Activated CD4-positive, CD25-positive, alpha-beta regulatory T cell treated with anti-CD3 and anti-CD28 coated beads, Interleukin-2, amount 50 U/mL, for 72 hours (primary cell): ENCODE measurements at regions not wholly inside any gene's neighbourhood (a gene's known extent, or its start where the extent isn't known, plus 50 kb on each side); places are given as distances from the start of the nearest gene placed in this dataset.
"Not testable (repeated sequence)": the region's sequence is repeated elsewhere in the genome, so short reads cannot be mapped to it uniquely, and the experiment has no call there.

Source experiments
- DNase-seq: peaks from one replicate; pipeline ENCODE4 v3.0.0; 2021

GRCh38 chr14:65975865-65976264 is 510.3 kb upstream of the CCDC196 start:
- no peak for DNase-seq

- no peak for DNase-seq
Measured at GRCh38 chr14:65976761-65977404, 509.3 kb upstream of the CCDC196 start.

GRCh38 chr14:65981192-65981843 is 504.9 kb upstream of the CCDC196 start:
- no peak for DNase-seq

- DNase-seq, result no peak
Measured at GRCh38 chr14:65986041-65986440, 500.1 kb upstream of the CCDC196 start.

GRCh38 chr14:65989981-65990380 is 496.2 kb upstream of the CCDC196 start:
- no peak for DNase-seq

- no peak for DNase-seq
Measured at GRCh38 chr14:65991104-65991503, 495.1 kb upstream of the CCDC196 start.

GRCh38 chr14:65991935-65992334 is 494.2 kb upstream of the CCDC196 start:
- DNase-seq, result not testable (repeated sequence)

GRCh38 chr14:65993103-65993502 is 493.1 kb upstream of the CCDC196 start:
- DNase-seq, result no peak

- no peak for DNase-seq
Measured at GRCh38 chr14:65993996-65994395, 492.2 kb upstream of the CCDC196 start.

- no peak for DNase-seq
Measured at GRCh38 chr14:65997347-65997746, 488.8 kb upstream of the CCDC196 start.

GRCh38 chr14:65999865-66000264 is 486.3 kb upstream of the CCDC196 start:
- DNase-seq, result no peak

GRCh38 chr14:66000766-66001165 is 485.4 kb upstream of the CCDC196 start:
- DNase-seq, result no peak

GRCh38 chr14:66001356-66001755 is 484.8 kb upstream of the CCDC196 start:
- DNase-seq, result no peak

- DNase-seq, result no peak
Measured at GRCh38 chr14:66003082-66003730, 483.0 kb upstream of the CCDC196 start.

GRCh38 chr14:66005900-66006434 is 480.2 kb upstream of the CCDC196 start:
- DNase-seq, result no peak

GRCh38 chr14:66008631-66009030 is 477.5 kb upstream of the CCDC196 start:
- no peak for DNase-seq

- DNase-seq, result no peak
Measured at GRCh38 chr14:66009089-66009488, 477.1 kb upstream of the CCDC196 start.

- DNase-seq, result no peak
Measured at GRCh38 chr14:66010695-66011094, 475.5 kb upstream of the CCDC196 start.

- DNase-seq, result no peak
Measured at GRCh38 chr14:66011855-66012254, 474.3 kb upstream of the CCDC196 start.

- DNase-seq, result not testable (repeated sequence)
Measured at GRCh38 chr14:66013607-66014006, 472.6 kb upstream of the CCDC196 start.

GRCh38 chr14:66015071-66015780 is 470.9 kb upstream of the CCDC196 start:
- no peak for DNase-seq

GRCh38 chr14:66017927-66018326 is 468.2 kb upstream of the CCDC196 start:
- no peak for DNase-seq

GRCh38 chr14:66022526-66022925 is 463.6 kb upstream of the CCDC196 start:
- DNase-seq, result no peak
